ENCODE measurements at regions not wholly inside any gene's neighbourhood (a gene's known extent, or its start where the extent isn't known, plus 50 kb on each side); places are given as distances from the start of the nearest gene placed in this dataset.

DNA sequence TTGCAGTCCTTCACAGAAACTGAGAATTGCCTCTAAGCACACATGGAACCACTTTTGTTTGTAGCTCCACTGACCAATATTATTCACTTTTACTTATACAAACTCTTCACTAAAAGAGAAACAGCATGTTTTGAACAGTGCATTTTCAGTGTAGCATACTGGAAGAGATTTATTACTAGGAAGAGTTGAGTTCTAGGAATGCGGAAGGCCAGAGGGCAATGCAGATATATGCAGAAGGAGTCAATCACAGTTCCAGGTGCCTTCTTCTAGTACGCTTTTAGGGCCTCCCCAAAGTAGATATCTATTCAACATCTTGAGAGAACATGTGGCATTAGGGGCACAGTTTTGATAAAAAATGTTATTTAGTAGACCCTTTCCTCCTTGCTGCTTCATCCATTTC is 1654.0 kb upstream of the ZEB2 start:
- no peak for ATAC-seq

DNA sequence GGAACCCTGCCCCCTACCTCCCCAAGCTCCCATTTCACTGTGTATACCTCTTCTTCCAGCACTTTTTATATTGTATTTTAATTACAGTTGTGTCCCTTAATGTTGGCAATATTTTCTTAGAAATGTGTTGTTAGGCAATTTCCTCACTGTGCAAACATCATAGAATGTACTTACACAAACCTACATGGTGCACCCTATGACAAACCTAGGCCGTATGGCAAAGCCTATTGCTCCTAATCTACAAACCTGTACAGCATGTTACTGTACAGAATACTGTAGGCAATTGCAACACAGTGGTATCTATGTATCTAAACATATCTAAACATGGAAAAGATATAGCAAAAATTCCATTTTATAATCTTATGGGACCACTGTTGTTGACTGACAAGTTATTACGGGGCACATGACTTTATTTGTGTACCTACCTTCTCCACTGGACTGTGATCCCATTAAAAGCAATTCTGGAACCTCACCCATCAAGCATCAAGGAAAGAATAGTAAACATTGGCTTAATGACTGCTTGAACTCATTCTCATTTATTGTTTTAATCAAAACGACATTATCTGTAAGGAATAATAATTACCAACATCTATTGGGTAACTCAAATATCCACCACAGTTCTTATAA is 1641.5 kb upstream of the ZEB2 start:
- no peak for ATAC-seq

DNA sequence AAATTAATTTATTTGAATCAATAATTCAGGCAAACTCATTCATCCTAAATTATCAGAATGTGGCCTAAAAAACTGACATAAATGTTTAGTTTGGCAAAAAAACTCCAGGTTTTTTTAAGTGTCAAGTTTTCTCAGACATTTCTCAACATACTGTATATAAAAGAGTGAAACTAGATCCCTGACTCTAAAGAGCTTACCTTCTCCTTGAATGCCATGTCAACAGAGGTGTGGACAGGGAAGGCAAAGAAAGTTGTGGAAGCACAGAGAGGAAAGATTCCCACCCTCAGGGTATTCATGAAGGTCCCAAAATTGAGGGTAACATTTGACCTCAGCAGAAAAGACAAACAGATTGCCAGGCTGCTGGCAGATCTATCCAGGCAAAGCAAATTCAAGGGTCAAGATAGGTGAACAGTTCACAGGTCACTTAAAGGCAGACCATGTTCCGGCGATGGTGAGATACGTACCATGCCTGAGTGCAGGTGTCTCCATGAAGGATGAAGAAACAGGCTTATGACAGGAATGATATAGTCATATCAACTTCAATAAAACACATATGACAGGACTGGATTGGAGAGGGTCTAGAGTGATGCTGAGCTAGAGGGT is 1638.3 kb upstream of the ZEB2 start:
- ATAC-seq, result no peak

DNA sequence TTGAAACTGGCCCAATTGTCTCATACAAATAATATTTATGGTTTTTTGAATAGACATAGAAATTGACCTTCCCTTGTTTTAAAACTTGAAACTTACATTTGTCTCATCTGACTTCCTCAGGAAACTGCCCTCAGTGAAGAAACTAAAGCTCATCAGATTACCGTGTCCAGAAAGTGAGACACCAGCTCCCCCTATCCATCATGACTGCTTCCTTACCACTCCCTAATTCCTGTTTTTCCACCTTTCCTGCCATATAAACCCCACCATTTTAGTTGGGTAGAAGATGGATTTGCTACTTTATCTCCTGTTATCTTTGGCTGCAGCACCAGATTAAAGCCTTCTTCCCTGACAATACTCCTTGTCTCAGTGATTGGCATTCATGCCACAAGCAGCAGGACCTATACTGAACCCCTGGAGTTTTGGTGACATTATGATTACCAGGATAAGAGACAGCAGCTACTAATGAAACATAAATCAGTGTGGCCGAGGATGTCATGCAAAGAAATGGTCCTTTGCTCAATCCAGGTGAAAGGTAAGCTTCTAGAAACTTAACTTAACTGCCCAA is 1627.6 kb upstream of the ZEB2 start:
- ATAC-seq, result no peak

DNA sequence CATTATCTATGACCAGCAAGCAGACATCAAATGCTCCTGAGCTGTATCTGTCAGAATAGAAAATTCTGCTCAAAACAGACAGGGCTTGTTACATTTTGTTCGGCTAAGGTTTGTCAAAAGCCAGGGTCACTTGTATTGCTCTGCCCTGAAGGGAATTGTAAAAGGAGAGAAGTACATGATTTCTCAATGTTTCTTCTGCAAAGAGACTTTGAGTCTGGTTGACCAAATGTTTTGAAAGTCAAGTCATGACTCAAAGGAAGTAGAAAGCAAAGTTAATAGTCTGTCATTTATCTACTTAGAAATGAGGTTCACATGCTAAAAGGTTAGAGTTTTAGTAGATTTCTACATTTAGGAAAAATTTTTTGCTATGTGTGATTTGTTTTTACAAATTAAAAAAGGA is 1624.1 kb upstream of the ZEB2 start:
- ATAC-seq, result no peak

DNA sequence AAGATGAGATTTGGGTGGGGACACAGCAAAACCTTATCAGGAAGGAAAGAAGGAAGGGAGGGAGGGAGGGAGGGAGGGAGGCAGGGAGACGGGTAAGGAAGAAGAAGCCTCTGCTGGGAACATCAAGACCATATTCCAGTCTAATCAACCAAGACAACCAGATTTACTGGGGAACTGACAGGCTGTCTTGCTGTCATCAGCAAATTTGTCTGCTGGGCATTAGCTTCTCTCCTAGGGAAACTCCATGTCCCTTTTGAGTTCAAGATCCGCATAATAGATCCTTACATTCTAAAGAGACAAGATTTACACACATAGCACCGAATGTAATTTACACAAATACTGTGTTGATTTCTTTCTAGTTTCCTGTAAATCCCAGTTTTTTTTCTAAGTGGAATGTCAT is 1618.9 kb upstream of the ZEB2 start:
- ATAC-seq, result no peak

DNA sequence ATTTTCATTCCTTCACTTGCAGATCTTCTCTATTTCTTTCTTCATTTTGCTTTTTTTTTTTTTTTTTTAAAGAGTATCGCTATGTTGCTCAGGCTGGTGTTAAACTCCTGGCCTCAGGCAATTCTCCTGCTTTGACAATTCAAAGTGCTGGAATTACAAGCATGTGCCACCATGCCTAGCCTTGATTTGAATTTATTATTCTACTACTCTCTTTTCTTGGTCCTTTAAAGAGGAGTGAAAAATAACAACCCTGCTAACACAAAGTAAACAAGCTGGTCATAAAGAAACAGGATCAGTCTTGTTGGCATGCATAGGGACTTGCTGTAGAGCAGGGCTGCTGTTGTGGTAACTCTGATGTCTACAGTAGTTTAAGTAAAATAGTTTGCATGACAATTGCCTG is 1615.3 kb upstream of the ZEB2 start:
- no peak for ATAC-seq

DNA sequence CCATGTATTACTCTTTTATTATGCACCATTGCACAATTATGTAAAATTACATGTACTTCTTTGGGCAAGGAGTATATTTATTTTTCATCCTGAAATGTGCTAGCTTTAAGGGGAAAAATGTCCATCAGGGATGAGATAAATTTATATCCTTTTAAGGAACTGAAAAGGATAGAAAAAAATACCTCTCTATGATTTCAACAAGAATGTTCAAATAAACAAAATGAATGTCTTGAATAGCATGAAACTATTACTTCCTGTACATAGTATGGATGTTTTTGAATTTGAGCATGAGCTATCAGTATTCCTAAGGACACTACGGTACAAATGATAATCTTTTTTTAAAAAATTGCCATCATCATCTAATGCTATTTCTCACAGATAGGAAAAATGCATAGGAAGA is 1611.9 kb upstream of the ZEB2 start:
- no peak for ATAC-seq

DNA sequence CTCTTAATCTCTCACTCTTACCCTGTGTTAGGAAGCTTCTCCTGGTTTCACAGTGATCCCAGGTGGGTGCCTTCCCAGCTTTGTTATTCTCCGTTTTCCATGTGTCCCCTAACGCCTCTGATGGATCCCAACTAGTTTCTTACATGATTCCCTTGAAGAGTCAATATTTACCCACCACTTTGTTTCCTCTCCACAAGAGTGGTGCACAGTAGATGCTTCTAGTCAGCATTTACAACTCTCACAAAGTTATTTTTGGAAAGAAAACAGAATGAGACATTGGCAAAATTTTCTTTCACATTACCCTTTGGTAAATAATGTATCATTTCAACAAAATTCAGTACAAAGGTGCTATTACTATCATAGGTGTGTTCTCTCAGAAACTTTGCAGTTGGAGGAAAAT is 1611.1 kb upstream of the ZEB2 start:
- no peak for ATAC-seq

DNA sequence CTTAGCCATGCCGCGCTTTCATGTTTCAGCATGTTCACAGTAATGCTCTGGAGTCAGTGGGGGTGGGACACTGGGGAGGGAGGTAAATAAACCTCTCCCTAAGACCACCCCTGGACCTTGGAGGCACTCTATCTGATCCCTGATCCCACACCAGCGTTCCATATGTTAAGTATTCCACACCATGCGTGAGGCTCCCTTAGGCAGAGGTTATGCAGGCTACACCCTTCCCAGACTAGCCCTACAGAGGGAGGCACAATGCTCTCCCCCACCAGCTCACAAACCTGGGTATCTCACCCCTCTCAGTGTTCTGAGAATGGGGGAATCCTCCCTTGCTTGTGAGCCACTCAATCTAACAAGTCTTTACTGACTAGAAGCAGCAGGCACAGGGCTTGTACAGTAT is 1610.4 kb upstream of the ZEB2 start:
- ATAC-seq, result no peak

DNA sequence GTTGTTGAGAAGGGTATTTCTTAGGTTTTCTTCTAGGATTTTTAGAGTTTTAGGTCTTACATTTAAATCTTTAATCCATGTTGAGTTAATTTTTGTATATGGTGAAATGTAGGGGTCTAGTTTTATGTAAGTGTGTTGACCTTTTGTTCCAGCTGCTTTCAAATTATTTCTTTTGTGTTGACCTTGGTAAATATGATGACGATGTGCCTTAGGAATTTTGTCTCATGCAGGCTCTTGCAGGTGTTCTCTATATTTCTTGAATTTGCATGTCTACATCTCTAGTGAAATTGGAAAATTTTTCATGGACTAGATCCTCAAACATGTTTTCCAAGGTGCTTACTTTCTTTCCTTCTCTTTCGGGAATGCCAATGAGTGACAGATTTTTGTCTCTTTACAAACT is 1609.3 kb upstream of the ZEB2 start:
- no peak for ATAC-seq

DNA sequence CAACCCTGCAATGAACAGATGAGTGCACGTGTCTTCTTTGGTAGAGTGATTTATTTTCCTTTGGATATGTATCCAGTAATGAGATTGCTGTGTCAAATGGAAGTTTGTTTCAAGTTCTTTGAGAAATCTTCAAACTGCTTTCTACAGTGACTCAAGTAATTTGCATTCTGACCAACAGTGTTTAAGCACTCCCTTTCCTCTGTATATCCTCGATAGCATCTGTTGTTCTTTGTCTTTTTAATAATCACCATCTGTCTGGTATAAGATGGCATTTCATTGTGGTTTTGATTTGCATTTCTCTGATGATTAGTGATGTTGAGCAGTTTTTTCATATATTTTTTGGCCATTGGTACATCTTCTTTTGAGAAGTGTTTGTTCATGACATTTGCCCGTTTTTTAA is 1608.3 kb upstream of the ZEB2 start:
- no peak for ATAC-seq

DNA sequence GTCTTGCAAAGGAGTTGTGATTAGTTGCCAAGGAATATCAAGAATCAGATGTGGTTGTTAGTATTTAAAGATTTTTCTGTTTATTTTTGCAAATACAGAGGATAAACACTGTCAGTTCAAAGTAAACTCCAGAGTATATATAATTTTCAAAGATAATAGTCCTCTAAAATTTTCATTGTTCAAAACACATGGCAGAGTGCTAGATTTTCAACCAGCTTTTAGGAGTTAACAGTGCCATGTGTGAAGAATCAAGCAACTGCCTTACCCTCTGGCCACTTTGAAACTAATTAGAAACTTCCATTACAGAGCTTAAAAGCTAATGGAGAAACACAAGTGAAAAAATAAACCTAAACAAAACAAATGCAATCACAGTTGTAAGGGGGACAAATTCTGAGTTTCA is 1605.6 kb upstream of the ZEB2 start:
- ATAC-seq, result no peak

DNA sequence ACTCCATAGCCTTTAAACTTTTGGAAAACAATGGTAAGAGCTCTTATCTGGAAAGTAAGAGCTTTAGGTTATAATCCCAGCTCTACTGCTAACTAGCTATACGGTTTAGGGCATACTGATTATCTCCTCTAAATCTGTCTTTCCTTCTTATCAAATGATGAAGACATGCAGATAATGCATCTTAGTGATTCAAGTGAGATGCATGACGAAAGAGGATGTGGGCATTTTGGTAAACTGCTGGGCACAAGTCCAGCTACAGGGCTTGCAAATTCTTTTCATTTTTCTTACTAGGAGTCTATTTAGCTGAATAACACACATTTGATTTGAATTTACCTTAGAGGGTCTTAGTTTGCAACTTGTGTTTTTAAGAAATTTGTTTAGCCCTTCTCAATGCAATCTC is 1604.8 kb upstream of the ZEB2 start:
- ATAC-seq, result no peak

DNA sequence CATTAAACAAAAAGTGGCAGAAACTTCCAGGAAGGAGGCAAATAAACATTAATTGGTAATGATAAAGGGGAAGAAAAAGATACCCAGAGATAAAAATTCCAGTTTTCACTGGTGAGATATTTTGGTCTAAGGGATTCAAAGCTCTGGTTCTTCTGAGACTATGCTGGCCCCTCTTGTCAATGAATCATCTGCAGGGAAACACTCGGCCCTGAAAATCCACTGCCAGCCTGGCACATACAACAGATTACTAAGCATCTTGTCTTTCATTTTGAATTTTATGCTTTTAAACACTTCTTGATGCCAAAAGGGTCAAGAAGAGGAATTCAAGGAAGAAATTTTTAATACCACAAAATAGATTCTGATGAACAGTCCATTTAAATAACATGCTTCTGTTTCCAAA is 1603.8 kb upstream of the ZEB2 start:
- ATAC-seq, result no peak

DNA sequence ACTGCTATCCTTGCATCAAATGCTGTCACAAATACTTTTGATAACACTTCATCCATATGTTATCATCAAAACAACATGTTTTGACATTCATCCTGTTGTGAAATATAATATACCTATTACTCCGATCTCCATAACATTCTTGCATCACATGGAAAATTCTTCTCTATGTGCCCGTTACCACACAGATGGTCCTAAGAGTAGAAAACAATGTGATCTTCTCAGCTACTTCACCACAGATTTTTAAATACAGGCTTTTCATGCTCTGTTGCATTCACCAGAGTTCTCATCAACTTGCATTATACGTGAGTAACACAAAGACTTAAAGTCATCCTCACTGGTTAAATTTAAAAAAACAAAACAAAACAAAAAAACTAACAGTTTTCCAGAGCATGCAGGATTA is 1603.3 kb upstream of the ZEB2 start:
- ATAC-seq, result no peak

DNA sequence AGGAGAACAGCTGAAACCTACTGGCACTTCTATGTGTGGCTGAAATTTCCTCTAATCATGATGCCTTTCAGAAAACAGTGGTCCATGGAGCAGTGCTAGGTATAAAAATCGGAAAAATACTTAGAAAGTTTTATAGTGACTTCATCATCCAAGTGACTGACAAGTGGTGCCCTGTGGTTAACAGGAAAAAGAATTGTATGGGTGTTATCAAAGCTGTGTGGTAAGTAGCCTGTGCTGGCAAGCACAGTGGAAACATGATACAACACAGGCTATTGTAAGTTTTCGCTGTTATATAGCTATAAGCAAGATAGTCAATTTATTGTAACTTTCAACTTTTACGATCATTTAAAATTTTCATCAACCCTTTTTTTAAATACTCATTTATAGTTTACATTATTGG is 1599.7 kb upstream of the ZEB2 start:
- no peak for ATAC-seq

DNA sequence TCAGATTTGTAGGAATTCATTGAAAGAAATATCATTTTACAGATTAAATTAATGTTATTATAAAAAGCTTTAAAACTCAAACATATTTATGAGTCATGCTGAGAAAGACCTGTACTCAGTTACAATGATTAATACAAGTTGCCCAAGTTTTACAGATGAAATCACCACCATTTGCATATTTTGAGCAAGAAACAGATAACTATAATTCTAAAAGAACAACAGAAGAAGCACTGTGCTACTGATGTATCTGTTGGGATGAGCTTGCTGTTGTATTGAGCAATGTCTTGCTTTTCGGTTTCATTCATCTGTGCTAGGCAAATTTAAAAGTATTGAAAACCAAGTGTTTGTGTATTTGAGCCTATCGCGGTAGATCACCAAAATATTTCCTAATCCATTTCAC is 1589.1 kb upstream of the ZEB2 start:
- ATAC-seq, result no peak

DNA sequence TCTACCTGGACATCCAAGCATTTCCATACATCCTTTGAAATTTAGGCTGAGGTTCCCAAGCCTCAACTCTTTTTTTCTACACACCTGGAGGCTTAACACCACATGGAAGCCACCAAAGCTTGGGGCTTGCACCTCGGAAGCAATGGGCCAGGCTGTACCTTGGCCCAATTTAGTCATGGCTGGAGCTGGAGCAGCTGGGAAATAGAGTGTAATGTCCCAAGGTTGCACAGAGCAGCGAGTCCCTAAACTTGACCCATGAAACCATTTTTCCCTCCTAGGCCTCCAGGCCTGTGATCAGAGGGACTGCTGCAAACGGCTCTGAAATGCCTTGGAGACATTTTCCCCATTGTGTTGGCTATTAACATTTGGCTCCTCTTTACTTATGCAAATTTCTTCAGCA is 1574.3 kb upstream of the ZEB2 start:
- ATAC-seq, result no peak

DNA sequence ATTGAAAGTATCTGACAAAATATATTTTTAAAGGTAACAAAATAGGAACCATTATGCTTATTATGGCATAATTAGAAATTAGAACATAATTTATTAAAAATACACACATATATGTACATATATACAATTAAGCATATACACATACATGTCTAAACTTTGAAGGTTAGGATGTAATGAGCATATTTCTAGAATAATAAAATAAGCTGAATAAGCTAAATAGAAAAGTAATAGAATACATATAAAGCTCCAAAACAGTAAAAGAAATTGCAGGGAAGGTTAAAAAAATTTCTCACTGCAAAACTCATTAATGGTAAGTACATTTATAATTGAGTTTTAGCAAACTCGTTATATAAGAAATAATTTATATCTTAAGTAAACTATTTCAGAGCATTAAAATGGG is 1561.5 kb upstream of the ZEB2 start:
- no peak for ATAC-seq

DNA sequence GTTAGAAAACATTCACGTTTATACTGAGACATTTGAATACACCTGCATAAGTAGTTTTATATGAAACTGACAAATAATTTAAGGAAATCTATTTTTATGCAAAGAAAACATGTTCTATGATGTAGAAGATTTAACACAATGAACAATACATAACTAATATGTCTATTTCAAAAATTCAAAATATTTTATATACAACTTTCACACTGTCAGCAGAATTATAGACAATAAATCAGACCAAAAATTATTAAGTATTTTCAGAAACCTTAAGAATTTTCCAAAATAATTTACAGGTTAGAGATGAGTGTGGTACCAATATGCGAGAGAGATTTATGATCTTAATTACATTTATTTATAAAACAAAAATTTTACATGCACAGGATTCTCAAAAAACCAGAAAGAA is 1561.0 kb upstream of the ZEB2 start:
- no peak for ATAC-seq

DNA sequence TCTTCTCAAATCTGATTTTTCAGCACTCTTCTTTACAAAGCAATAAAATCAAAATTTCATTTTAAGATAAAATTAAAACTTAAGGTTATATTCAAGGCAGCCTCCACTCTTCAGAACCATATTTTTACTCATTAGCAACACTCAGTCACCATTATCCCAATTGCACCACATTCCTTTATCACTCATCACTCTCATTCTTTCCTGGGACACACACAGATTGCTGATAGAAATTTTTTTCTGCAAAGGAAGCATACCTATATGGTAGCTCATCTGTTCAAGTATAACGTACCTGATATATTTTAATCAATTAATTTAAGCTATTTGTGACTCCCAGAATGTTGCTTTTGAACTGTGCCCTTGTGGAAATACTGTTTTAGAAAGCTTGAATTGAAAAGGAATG is 1559.3 kb upstream of the ZEB2 start:
- ATAC-seq, result no peak

DNA sequence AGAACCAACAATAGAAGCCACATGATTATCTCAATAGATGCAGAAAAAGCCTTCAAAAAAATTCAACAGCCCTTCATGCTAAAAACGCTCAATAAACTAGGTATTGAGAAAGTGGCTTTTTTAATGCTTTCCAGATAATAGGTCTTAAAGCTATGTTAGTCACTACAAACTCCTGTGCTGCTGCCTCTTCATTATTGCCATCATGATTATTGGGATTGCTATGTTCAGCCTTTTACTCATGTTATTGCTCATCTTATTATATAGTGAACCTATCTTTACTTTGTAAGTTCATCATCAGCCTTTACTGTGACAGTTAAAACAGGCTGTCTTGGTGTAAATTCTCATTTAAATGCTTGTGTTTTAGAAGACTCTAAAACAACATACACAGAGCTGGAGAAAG is 1557.2 kb upstream of the ZEB2 start:
- no peak for ATAC-seq

DNA sequence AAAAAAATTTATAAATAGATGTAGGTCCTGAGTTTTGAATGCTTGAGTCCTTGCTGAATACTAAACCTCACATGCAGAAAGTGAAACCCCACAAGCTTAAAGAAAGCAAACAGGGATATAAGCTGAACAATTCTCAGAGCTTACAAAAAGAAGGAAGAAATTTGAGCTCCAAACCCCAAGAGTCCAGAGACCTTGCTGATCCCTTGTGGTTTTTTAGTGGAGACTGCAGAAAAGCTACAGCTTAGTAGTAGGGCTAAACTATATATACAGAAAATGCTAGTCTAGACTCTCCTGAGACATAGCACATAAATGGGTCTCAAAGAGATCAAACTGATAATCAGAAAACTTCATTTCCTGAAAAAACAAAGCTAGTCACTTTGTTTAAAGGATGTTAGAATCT is 1548.1 kb upstream of the ZEB2 start:
- no peak for ATAC-seq

DNA sequence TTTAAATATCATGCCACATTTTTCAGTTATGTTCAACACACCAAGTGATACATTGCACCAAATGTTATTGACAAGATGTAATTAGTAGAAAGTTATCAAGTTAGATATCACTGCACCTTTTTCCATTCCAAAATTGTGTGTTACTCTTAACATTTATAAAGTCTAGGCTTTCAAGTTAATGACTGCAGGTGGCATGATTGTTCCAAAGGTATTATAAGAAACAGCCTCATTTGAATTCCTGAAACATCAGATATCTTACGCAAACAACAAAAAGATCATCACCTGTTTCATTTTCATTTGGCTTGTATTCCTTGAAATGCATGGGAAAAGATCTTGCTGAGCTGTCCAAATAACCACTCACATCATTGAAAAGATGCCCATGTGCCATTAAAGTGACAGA is 1528.2 kb upstream of the ZEB2 start:
- ATAC-seq, result no peak
